Loucy (cell line): ENCODE measurements at regions not wholly inside any gene's neighbourhood (a gene's known extent, or its start where the extent isn't known, plus 50 kb on each side); places are given as distances from the start of the nearest gene placed in this dataset.

Experiments
- EZH2phosphoT487 ChIP-seq: fragments of 200-600 bp; IDR thresholded peaks from 2 replicates; pipeline ENCODE4 v1.6.1; 2018; ENCODE audit warnings: antibody characterized with exemption, mild to moderate bottlenecking, moderate library complexity, borderline replicate concordance
- TF ChIP-seq, protein P1 (sequence below): fragments of 200-600 bp; sonication (generic); conservative IDR thresholded peaks from 2 replicates; pipeline ENCODE4 v1.5.1; 2014; ENCODE audit warnings: mild to moderate bottlenecking, antibody characterized with exemption, low read length

DNA sequence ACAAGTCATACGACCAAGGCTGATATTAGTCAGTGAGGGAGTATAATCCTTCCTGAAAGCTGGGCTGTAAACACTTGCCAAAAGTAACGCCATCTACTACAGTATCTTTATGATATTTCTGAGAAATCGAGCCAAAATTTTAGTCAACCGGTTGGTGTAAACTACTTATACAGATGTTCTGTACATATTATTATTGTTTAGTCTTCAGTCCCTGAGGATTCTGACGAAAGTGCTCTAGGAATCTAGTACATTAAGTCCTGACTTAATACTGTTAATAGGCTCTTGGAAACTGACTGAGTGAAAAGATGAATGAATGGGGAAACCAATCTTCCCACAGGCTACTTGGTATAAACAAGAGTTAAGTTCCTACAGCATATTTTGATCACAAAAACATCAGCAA is 274.3 kb downstream of the USP25 start:
- TF ChIP-seq, protein P1, sequence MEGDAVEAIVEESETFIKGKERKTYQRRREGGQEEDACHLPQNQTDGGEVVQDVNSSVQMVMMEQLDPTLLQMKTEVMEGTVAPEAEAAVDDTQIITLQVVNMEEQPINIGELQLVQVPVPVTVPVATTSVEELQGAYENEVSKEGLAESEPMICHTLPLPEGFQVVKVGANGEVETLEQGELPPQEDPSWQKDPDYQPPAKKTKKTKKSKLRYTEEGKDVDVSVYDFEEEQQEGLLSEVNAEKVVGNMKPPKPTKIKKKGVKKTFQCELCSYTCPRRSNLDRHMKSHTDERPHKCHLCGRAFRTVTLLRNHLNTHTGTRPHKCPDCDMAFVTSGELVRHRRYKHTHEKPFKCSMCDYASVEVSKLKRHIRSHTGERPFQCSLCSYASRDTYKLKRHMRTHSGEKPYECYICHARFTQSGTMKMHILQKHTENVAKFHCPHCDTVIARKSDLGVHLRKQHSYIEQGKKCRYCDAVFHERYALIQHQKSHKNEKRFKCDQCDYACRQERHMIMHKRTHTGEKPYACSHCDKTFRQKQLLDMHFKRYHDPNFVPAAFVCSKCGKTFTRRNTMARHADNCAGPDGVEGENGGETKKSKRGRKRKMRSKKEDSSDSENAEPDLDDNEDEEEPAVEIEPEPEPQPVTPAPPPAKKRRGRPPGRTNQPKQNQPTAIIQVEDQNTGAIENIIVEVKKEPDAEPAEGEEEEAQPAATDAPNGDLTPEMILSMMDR: no peak
- no peak for TF ChIP-seq EZH2phosphoT487
